ENCODE measurements at regions not wholly inside any gene's neighbourhood (a gene's known extent, or its start where the extent isn't known, plus 50 kb on each side); places are given as distances from the start of the nearest gene placed in this dataset.

- TF ChIP-seq CREB5 (CRISPR knock-in tag; IDR thresholded peaks at IDR 0.05; ENCODE audit: low read depth) = no peak
- no peak for TF ChIP-seq ZFP3 (CRISPR knock-in tag; IDR thresholded peaks at IDR 0.05)
- TF ChIP-seq ARNTL (CRISPR knock-in tag; IDR thresholded peaks at IDR 0.05; ENCODE audit: borderline replicate concordance, low read depth) = no peak
- TF ChIP-seq PPARA (CRISPR knock-in tag; IDR thresholded peaks at IDR 0.05; ENCODE audit: borderline replicate concordance) = no peak
- no peak for TF ChIP-seq ZNF8 (CRISPR knock-in tag; IDR thresholded peaks at IDR 0.05)
Observed at GRCh38 chr5:89277816-89278215, 394.8 kb upstream of the MEF2C start.
